ENCODE measurements at regions not wholly inside any gene's neighbourhood (a gene's known extent, or its start where the extent isn't known, plus 50 kb on each side); places are given as distances from the start of the nearest gene placed in this dataset.
"Not testable (repeated sequence)": the region's sequence is repeated elsewhere in the genome, so short reads cannot be mapped to it uniquely, and the experiment has no call there.

DNA sequence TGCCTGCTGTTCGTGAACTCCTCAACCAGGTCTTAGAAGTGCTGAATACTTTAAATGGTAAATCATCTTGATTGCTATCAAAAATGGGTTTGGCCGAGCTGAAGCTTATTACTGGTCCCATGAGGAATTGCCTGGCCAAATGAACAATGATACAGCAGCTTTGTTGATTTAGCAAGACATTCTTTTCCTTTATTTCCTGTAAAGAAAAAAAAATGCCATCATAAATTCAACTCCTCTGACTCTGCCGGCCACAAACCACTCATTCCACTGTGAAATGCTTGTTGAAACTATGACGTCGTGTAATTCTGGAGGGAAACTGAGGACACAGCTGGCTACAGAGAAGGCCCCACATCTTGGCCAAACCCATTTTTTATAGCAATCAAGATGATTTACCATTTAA lies 74.2 kb upstream of the ID2 start:
- no peak for DNase-seq

DNA sequence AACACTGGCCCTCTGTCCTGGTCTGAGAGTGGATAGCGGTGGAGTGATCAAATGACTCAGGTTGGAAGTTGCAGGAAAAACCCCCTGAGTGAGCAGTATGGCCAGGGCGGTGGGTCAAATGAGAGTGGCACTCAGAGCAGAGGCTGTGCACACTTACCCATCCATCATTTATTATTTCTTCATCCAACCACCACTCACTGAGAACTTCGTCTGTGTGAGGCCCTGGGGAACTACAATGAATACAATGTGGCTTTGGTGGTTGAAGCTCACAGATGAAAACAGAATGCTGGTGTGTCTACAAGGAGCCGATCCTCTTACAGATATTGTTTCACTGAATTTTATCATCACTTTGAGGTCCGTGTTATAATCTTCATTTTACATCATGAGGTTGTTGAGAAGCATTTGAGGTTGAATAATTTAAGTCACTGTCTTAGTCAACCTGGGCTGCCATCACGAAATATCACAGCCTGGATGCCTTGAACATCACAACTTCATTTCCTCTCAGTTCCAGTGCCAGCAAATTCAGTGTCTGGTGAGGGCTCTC lies 73.4 kb upstream of the ID2 start:
- peak; percentile 45 for DNase-seq

DNA sequence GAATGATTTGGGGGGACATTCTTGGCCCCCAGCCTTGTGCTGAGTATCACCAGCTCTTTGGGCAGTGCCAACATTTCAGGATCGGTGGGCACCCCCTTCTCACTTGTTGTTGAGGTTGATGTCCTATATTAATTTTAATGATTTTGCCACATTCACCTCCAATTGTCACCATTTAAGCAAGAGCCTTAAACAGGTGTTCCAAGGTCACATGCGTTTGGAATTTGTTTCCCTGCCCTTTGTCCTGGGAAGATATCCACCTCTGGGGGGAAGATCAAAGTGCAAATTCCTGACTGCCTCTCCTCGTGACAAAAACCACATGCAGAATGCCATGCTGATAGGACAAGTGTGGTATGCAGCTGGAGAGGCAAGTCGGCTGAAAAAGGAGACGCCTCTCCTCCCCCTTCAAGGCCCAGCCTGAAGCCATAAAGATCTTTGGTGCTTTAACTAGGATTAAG lies 72.5 kb upstream of the ID2 start:
- no peak for DNase-seq

DNA sequence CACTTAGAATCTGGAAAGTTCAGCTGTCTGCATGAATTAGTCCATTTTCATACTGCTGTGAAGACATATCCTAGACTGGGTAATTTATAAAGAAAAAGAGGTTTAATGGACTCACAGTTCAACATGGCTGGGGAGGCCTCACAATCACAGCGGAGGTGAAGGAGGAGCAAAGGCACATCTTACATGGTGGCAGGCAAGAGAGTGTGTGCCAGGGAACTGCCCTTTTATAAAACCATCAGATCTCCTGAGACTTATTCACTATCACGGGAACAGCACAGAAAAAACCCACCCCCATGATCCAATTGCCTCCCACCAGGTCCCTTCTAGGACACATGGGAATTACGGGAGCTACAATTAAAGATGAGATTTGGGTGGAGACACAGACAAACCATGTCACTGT lies 71.1 kb upstream of the ID2 start:
- not testable (repeated sequence) for DNase-seq

DNA sequence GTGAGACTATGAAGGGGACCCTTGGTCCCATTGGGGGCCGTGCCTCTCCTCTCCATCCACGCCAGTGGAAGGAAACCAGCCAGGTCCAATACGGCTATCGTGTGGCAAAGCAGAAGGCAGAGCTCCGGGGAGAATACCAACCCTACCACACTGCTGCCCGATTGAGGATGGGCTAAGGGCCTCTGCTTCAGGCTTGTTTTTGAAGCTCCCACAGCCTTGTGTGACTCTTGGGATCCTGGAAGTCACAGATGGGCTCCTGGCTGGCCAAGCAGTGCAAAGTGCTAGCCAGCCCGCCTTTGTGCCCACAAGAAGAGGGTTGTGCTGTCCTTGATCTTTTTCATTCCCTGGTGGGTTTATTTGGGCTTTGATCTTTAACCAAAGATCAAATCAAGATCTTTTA lies 70.6 kb upstream of the ID2 start:
- DNase-seq, result no peak

DNA sequence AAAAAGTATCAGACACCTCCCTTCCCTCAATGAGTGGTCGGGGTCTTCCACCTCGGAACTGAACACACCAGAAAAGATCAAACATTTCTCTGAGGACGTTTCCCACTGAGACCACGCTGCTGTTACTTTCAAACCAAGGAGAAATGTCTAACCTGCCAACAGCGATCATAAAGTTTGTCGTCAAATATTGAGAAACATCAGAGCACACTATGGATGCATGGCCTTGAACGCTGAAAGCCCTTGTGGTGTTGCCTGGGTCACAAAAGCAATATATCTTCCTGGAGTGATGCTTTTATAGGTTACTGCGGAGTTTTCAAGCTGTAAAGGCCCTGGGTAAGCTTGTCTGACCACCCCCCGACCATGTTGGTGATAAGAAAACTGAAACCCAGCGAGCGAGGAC lies 70.2 kb upstream of the ID2 start:
- no peak for DNase-seq

DNA sequence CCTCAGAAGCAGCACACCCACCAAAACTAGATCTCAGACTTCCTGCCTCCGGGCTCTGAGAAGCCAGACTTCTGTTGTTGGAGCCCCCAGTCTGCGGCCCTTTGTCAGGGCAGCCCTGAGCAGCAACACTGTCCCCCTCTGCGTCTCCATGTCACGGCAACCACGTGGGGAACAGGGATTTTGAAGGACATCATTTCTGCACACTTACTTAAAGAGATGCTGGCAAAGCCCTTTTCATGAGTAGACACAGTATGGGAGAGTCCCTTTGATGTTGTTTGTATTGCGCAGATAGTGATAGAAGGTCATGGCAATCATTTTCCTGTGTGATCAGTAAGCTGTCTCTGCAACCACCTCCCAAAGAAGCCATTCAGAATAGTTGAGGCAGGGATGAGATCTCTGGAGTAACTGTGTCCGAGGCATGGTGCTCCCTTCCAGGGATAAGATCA lies 69.1 kb upstream of the ID2 start:
- DNase-seq, result no peak

DNA sequence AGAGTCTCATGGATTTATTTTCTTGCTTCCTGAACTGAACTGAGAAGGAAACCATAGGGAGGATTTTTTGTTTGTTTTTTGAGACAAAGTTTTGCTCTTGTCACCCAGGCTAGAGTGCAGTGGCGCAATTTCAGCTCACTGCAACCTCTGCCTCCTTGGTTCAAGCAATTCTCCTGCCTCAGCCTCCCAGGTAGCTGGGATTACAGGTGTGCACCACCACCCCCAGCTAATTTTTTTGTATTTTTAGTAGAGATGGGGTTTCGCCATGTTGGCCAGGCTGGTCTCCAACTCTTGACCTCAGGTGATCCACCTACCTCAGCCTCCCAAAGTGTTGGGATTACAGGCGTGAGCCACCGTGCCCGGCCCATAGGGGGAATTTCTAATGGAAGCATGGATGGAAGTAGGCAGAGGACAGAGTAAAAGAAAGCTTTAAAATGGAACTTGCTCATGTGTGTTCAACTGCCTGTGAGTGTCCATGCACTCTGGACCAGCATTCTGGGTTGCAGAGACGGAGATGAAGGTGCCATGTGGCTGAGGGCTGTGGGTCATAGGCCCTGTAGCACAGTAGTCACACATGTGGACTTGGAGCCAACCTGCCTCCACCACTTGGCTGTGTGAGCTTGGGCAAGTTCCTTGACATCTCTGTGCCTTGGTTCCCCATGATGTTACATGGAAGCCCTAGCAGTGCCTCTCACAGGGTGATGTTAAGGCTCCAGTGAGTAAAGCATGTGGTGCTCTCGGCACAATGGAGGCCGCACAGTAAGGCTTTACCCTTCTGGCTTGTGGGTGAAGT lies 68.5 kb upstream of the ID2 start:
- DNase-seq, result not testable (repeated sequence)

DNA sequence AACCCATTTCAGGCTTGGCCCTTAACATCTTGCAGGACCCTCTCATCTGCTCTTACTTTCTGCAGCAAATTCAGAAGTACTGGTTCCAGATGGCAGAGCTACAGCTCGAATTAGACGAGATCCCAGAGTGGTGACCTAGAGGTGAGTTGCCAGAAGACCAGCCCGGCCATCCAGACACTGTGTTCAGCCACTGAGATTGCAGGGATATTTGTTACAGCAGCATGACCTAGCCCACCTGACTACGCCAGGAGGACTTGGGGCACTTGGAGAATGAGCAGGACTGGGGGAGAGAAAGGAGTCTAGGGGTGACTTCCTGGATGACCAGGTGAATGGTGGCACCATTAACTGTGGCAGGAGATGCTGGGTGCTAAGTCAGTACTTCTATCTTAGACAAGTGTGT lies 67.2 kb upstream of the ID2 start:
- DNase-seq, result no peak

DNA sequence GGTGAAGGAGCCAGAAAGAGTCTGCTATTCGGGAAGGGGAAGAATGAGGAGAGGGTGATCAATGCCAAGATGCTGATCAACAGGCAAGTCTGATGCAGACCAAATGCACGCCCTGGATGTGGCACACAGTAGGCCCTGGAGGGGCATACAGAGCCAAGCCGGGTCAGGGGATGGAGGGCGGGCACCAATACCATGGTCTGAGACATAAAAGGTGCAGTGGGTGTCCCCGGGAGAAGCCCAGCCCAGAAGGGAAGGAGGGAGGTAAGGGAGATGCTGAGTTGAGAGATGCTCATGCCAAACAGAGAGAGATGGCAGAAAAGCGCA lies 66.6 kb upstream of the ID2 start:
- DNase-seq, result no peak

DNA sequence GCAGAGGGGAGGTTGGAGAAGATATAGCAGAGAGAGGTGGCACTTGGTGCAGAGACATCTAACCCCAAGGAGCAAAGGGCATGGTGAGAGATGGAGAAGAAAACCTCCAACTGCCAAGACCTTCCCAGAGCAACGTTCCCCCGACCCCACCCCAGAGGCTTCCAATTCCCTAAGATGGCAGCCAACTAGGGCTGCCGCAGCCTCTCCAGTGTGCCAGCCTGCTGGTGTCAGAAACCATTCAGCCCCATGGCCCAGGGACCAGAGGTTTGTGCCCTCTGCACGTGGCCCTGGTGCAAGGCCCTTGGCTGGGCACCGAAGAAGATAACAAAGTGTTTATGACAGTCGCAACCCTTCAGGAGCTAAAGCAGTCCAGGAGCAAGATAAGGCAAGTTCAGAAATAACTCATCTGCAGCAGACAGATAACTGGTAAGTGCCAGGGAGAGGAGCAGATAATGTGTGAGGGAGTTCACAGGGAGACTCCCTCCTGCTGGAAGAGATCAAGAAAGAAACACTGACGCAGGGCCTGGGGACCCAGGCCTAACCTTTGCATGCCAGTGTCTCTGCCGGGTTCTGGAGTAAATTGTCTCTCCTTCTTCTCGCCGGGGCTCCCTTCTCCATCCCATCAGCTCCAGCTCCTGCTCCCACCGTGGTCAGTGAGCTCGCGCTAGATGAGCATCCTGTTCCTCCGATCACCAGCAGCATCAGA lies 66.1 kb upstream of the ID2 start:
- DNase-seq, result no peak

DNA sequence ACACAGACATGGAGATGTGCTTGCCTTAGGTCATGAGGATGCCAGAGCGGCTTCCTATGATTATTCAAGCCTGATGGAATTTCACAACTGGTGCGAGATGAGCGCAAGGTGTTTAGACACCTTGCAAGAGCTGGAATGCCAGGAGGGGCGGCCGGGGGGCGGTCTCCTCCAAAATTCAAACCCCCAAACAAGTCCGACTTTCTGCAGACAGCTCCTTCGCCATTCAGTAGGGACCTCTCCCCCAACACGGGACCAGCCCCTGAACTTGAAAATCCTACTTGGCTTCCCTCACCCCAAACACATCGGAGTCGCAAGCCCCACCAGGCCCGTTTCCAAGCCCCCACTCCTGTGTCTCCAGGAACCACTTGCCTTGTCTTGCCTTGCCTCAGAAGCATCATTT lies 64.8 kb upstream of the ID2 start:
- DNase-seq, result no peak

DNA sequence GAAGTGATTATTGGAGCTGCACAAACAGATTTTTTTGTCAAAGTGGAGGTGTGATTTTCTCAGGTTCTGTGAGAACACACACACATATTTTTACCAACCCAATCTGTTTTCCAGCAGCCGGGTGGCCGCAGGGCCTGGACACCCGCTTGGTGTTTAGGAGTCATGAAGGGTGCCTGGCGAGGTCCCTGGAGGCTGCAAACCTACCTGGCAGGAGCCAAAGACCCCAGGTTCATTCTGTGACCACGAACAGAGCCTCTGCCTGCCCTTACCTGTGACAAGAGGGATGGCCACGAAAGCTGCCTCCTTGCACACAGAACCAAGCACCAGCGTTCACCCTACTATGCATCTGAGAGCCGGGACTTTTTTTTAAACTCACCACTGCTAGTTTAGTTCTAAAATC lies 64.3 kb upstream of the ID2 start:
- DNase-seq, result no peak

DNA sequence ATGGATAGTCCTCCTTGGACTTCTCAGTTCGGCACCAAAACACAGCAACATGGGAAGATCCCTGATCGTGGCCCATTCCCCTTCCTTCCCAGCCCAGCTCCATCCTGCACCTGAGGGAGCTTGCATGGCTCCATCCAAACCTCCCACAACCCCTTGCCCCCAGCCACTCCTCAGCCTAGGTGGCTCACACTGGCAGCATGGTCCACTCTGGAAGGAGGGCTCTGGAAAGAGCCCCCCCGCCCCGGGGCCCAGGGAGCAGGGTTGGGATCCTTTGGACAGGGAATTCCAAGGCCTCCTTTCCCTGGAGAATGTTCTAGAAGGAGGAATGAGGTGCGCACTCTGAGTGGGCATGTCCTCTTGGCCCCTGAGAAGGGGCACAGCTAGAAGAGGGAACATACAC lies 62.8 kb upstream of the ID2 start:
- DNase-seq, result no peak

DNA sequence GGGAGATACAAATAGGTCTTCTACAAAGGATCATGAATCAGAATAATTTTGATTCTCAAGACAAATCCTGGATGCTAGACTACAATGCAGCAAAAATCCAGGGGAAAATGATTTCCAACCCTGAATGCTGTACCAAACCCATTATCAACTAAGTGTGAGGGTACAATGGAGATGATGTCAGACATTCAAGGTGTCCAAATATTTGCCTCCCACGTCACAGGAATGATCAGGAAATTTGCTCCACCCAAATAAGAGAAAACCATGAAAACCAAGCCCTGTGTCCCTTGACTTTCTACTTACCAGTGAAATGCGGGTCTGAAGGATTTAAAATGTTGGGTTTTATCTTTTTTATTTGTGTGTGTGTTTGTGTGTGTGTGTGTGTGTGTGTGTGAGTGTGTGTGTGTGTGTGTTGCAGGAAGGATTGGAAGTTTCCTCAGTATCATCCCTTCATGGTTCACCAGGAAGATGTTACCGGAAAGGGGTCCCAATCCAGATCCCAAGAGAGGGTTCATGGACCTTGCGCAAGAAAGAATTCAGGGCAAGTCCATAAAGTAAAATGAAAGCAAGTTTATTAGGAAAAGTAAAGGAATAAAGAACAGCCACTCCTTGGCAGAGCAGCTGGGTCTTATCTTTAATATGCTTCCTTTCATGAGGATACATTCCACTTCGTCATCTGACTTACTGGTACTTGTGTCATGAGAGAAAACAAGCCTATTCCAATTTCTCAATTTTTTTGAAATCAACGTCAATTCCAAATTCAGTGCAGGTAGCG lies 61.1 kb upstream of the ID2 start:
- no peak for DNase-seq

DNA sequence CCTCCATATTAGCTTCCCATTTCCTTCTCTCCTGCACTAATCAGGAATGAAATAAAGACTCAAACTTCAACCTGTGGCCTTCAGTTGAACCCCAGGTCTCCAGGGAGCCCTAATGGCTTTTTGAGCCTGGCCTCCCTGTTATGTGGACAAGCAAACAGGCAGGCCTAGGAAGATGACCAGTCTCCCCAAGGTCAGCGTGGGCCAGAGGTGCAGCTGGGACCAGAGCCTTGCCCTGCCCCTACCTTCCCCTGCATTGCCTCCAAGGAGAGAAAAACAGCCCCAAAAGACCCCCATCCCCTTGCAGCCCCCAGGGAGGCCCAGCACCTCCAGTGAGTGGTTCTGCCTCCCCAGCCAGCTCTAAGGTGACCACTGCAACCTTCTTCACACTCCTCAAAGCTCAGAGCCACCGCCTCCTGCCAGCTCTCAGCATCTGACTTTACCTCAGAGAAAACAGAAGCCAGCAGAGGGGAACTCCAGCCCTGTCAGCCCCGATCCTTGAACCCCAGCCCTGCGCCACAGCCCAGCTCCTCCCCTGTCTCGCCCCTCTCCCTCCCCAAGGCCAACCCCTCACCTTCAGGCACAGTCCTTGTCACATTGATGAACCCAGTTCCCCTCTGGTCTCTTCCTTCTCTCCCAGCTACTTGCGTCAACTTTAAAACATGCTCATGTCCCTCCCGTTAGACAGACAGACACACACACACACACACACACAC lies 59.5 kb upstream of the ID2 start:
- DNase-seq, result no peak

DNA sequence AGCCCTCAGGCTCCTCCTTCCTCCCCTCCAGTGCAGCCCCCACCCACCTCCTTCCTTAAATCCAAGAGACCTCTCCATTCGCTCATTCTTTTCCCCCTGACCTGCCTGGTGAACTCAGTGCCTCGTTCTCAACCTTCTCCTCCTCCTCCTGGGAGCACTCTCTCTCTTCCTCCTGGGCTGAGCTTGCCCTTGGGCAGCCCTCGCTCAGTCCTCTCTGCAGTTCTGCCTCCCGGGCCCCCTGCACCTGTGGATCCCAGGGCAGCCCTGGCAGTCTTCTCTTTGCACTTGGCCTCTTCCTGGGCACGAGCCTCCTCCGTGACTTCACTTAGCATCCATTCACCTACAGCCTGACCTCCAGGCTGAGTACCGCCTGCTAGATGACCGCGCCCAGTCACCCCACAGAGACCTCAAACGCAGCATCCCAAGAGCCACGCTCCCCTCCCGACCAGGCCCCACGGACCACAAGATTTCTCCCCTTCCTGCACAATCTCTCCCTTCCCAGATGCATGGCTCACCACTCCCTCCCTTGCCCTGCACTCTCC lies 58.9 kb upstream of the ID2 start:
- no peak for DNase-seq

DNA sequence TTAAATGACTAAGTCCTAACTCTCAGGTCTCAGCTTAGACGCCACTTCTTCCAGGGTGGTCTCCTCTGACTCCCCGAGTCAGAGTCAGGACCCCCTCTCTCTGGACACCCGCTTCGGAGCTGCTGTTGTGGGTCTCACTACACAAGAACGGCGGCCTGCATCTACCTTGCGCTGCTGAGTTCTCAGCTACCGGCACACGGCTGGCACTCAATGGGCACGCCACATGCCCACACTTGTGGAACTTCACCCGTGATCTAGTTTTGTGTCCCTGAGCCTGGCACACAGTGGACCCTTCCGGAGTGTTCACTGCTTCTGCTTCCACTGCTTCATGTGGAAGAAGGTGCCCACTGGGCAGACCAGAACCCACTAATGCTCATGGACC lies 58.3 kb upstream of the ID2 start:
- DNase-seq, result no peak

DNA sequence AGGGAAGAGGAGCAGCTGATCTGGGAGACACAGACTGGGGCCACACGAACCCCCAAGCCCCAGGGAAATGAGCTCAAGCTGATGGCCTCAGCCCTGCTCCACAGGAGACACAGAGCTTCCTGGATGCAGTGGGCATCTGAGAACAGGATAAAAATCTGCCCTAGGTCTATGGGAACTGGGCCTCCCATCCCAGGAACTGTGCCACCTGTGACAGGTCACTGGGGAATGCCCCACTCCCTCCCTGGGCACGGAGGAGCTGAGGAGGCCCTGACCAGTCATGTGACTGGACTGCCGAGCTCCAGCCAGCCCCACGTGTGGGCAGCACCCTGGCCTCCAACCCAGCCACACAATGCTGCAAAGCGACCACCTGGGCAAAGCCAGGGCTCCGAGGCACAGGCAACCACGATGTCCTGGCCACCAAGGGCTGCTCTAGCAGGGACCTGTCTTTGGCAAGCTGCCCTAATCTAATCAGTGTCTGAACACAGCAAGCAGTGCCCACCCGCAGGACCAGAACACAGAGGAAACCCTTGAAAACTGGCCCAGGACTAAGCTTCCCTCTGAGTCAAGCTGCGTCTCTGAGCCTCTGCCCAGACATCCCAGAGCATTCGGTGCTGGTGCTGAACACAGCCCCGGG lies 57.8 kb upstream of the ID2 start:
- no peak for DNase-seq

DNA sequence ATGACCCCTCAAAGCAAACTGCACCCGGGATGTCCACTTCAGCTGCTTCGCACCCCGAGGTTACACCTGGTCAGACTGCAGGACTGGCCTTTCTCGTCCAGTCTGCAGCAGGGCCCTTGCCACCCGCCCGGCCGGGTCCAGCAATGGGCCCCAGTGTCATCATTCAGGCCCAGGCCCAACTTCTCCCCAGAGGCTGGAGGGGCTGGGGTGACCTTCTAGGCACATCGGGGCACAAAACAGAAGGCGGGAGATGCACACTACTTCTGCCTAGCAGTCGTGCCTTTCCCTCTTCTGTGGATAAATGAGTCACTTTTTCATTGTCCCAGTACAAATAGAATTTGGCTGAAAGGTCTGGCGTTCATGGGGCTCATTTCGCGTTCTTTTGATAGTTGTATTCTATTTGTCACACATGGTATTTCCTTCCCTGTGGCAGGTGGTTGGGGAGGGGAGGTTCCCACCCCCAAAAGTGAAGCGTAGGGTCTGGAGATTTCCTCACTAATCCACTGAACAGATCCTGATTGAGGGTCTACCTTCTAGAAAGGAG lies 56.9 kb upstream of the ID2 start:
- no peak for DNase-seq

DNA sequence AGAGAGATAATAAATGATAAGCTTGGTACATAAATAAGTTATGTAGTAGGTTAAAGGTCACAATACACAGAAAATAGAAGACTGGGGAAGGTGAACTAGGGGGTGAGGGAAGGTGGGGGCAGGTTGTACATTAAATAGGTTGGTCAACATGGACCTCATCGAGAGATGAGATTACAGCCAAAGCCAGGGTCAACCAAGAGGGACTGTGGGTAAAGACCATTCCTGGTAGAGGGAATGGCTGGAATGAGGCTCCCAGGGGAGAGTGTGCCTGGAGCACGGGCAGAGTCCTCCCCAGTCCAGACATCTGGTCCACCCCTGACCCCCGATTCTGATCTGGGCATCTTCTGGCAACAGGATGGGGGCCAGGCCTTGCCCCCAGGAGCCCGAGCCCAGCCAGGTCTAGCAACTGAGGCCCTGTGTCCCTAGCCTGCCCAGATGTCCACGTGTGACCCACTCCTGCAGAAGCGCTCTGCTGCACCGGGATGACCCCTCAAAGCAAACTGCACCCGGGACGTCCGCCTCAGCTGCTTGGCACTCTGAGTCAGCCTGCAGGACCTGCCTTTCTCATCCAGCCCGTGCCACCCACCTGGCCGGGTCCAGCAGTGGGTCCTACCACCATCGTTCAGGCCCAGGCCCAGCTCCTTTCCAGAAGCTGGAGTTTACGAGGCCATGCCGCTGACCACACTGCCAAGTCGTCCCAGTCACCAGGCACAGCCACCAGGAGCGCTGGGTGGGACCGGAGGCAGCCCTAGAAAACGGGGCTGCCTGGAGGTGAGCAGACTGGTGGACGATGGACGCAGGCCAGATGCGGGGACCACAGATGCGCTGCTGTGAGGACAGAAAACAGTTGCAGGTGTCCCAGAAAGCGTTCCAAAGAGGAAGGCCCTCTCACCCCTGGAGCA lies 56.2 kb upstream of the ID2 start:
- no peak for DNase-seq
